ENCODE measurements at regions not wholly inside any gene's neighbourhood (a gene's known extent, or its start where the extent isn't known, plus 50 kb on each side); places are given as distances from the start of the nearest gene placed in this dataset.

DNA sequence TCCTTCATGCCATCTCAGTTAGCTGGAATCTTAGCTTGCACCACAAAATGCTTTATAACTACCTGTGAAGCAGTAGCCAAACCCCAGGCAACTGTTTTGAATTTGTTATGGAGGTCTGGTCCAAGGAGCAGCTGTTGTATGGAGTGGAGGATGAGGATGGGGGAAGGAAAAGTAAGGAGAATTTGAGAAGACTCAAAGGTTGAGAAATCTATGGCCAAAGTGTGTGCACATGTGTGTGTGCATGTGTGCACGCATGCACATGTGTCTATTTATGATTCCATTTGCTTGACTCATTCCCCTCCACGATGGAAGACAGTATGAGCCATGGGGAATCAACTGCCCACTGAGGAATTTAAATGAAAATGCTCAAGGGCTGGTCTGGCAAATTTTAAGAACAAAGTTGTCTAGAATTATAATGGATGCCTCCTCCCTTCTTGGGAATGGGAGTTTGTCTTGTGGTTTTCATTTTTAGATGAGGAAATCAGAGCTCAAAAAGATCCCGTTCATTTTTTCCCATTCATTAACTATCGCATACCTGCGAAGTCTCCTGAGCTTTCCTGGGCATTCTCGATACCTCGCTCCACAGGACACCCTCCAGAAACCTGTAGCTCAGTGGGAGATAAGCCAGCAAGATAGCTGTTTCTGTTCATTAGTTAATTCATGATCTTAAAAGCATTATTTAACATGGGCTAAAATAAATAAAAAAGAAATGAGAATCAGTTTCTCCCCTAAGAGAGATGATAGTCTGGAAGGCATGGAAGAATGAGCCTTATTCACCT is 152.3 kb upstream of the NEDD9 start:
- no peak for DNase-seq (ENCODE audit: low spot score)
- no peak overlapping the region for H3K4me3 ChIP-seq
- peak overlapping the region in 1 of 2 donors; percentile 14 for H3K27ac ChIP-seq
- no peak for TF ChIP-seq CTCF (IDR thresholded peaks at IDR 0.05)

GRCh38 chr6:11381801-11382513 is 149.5 kb upstream of the NEDD9 start:
- TF ChIP-seq CTCF (IDR thresholded peaks at IDR 0.05), result no peak
- H3K4me3 ChIP-seq, result peak overlapping the region; percentile 31
- DNase-seq (ENCODE audit: low spot score), result no peak
- peak overlapping the region in 1 of 2 donors; percentile 43 for H3K27ac ChIP-seq

- TF ChIP-seq CTCF (IDR thresholded peaks at IDR 0.05), result no peak
- DNase-seq (ENCODE audit: low spot score), result no peak
- Histone ChIP-seq H3K27ac (no peak overlapping the region), H3K4me3 (no peak overlapping the region)
Measured at GRCh38 chr6:11380969-11381744, 148.7 kb upstream of the NEDD9 start.

GRCh38 chr6:11380549-11380948 is 148.1 kb upstream of the NEDD9 start:
- Histone ChIP-seq H3K27ac (no peak overlapping the region), H3K4me3 (no peak overlapping the region)
- TF ChIP-seq CTCF (IDR thresholded peaks at IDR 0.05), result no peak
- no peak for DNase-seq (ENCODE audit: low spot score)

- H3K4me3 ChIP-seq, result no peak overlapping the region
- no peak for TF ChIP-seq CTCF (IDR thresholded peaks at IDR 0.05)
- no peak overlapping the region for H3K27ac ChIP-seq
- no peak for DNase-seq (ENCODE audit: low spot score)
Measured at GRCh38 chr6:11379805-11380204, 147.3 kb upstream of the NEDD9 start.

- no peak for DNase-seq (ENCODE audit: low spot score)
- H3K4me3 ChIP-seq, result no peak overlapping the region
- no peak overlapping the region for H3K27ac ChIP-seq
- no peak for TF ChIP-seq CTCF (IDR thresholded peaks at IDR 0.05)
Measured at GRCh38 chr6:11378639-11379038, 146.2 kb upstream of the NEDD9 start.

Data from coronary artery (tissue), 2 donors.